Loucy (cell line): ENCODE measurements at regions not wholly inside any gene's neighbourhood (a gene's known extent, or its start where the extent isn't known, plus 50 kb on each side); places are given as distances from the start of the nearest gene placed in this dataset.

Experiments
- H2AFZ ChIP-seq: fragments of 200-600 bp; sonication (generic); 2 replicates; pipeline ENCODE4 v1.6.0; 2016; ENCODE audit warnings: antibody characterized with exemption, mild to moderate bottlenecking, low read length, moderate library complexity
- H3F3A ChIP-seq: fragments of 200-600 bp; 2 replicates; pipeline ENCODE4 v1.6.0; 2016; ENCODE audit warnings: antibody characterized with exemption, low read depth, mild to moderate bottlenecking
- H3K27me3 ChIP-seq: fragments of 200-600 bp; sonication (generic); 2 replicates; pipeline ENCODE4 v1.6.1; 2014; ENCODE audit warnings: low read length, mild to moderate bottlenecking; ENCODE audit not compliant: insufficient read depth, poor library complexity, severe bottlenecking
- H3K36me3 ChIP-seq: fragments of 200-600 bp; sonication (generic); 2 replicates; pipeline ENCODE4 v1.6.1; 2016; ENCODE audit warnings: low read length; ENCODE audit not compliant: insufficient read depth
- H3K4me1 ChIP-seq: fragments of 200-600 bp; sonication (generic); 2 replicates; pipeline ENCODE4 v1.5.1; 2014; ENCODE audit warnings: low read length, mild to moderate bottlenecking; ENCODE audit not compliant: insufficient read depth, poor library complexity, severe bottlenecking
- H3K4me2 ChIP-seq: fragments of 200-600 bp; sonication (generic); 2 replicates; pipeline ENCODE4 v1.6.0; 2014; ENCODE audit warnings: antibody characterized with exemption, low read length, low read depth, mild to moderate bottlenecking; ENCODE audit not compliant: poor library complexity, severe bottlenecking
- H3K4me3 ChIP-seq: fragments of 200-600 bp; sonication (generic); 2 replicates; pipeline ENCODE4 v1.5.1; 2014; ENCODE audit warnings: low read length, mild to moderate bottlenecking, mixed read lengths; ENCODE audit not compliant: poor library complexity, severe bottlenecking
- H3K79me2 ChIP-seq: fragments of 200-600 bp; sonication (generic); 2 replicates; pipeline ENCODE4 v1.6.1; 2014; ENCODE audit warnings: low read length; ENCODE audit not compliant: insufficient read depth
- H3K9ac ChIP-seq: fragments of 200-600 bp; sonication (generic); 2 replicates; pipeline ENCODE4 v1.6.0; 2014; ENCODE audit warnings: mild to moderate bottlenecking, low read depth, low read length, moderate library complexity; ENCODE audit not compliant: poor library complexity, severe bottlenecking
- H3K9me2 ChIP-seq: fragments of 200-600 bp; sonication (generic); replicated peaks from 2 replicates; pipeline ENCODE4 v1.6.1; 2016; ENCODE audit warnings: low read depth, low read length, mixed read lengths
- H3K9me3 ChIP-seq: fragments of 200-600 bp; sonication (generic); 2 replicates; pipeline ENCODE4 v1.6.1; 2014; ENCODE audit warnings: mild to moderate bottlenecking, antibody characterized with exemption, low read length, low read depth; ENCODE audit not compliant: insufficient read depth
- H4K20me1 ChIP-seq: fragments of 200-600 bp; sonication (generic); 2 replicates; pipeline ENCODE4 v1.6.0; 2014; ENCODE audit warnings: antibody characterized with exemption, low read length, mild to moderate bottlenecking; ENCODE audit not compliant: insufficient read depth, poor library complexity, severe bottlenecking
- EZH2phosphoT487 ChIP-seq: fragments of 200-600 bp; IDR thresholded peaks from 2 replicates; pipeline ENCODE4 v1.6.1; 2018; ENCODE audit warnings: antibody characterized with exemption, mild to moderate bottlenecking, moderate library complexity, borderline replicate concordance
- TF ChIP-seq, protein P1 (sequence below): fragments of 200-600 bp; sonication (generic); conservative IDR thresholded peaks from 2 replicates; pipeline ENCODE4 v1.5.1; 2014; ENCODE audit warnings: mild to moderate bottlenecking, antibody characterized with exemption, low read length

DNA sequence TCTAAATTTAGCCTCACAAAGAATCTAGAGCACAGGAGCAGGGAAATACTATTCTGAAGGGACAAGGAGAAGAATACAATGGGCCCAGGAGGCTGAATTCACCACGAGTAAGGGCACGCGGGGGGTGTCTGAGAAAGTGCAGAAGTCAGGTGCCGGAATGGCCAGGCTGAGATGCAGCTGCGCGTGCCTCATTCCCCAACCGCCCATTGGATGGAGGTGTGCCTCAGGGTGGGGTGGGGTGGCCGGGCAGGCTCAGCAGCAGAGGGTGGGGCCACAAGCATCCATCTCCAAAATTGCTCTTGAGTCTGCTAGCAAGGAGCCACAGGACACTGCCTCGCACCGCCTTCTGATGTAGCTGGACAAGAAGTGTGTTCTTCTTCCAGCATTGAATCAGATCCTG lies 387.0 kb downstream of the SHANK2 start:
- H3K27me3 ChIP-seq, result no peaks in the 10 kb centered on the region
- no peaks in the 10 kb centered on the region for H3K36me3 ChIP-seq
- H3F3A ChIP-seq, result no peaks in the 10 kb centered on the region
- TF ChIP-seq, protein P1, sequence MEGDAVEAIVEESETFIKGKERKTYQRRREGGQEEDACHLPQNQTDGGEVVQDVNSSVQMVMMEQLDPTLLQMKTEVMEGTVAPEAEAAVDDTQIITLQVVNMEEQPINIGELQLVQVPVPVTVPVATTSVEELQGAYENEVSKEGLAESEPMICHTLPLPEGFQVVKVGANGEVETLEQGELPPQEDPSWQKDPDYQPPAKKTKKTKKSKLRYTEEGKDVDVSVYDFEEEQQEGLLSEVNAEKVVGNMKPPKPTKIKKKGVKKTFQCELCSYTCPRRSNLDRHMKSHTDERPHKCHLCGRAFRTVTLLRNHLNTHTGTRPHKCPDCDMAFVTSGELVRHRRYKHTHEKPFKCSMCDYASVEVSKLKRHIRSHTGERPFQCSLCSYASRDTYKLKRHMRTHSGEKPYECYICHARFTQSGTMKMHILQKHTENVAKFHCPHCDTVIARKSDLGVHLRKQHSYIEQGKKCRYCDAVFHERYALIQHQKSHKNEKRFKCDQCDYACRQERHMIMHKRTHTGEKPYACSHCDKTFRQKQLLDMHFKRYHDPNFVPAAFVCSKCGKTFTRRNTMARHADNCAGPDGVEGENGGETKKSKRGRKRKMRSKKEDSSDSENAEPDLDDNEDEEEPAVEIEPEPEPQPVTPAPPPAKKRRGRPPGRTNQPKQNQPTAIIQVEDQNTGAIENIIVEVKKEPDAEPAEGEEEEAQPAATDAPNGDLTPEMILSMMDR, result no peak
- TF ChIP-seq EZH2phosphoT487, result no peak
- H3K9me3 ChIP-seq, result peaks cover 28% of the 10 kb centered on the region; the same call in 1 of the 2 replicates
- no peaks in the 10 kb centered on the region for H4K20me1 ChIP-seq
- H3K9me2 ChIP-seq, result no peaks in the 10 kb centered on the region
- no peak overlapping the region for H3K4me2 ChIP-seq
- H3K4me3 ChIP-seq, result no peak overlapping the region
- H3K4me1 ChIP-seq, result no peaks in the 10 kb centered on the region
- no peaks in the 10 kb centered on the region for H3K79me2 ChIP-seq
- H3K9ac ChIP-seq, result no peak overlapping the region
- H2AFZ ChIP-seq, result no peak overlapping the region

DNA sequence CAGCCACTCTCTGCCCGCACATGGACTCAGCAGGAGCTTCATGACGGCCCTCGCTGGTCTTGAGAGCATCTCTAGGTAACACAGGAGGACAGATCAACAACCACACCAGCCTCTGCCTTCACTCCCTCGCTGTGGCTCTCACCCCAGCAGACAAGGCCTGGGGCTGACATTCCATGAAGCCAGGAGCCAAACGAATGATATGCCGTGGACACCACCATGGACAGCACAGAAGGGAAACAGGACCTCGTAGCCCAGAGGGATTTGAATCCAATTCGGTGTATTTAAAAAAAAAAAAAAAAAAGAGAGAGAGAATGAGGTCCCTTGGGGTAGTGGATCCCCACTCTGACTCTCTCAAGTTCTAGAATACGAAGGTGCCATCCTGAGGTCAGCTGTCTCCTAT lies 385.5 kb downstream of the SHANK2 start:
- no peaks in the 10 kb centered on the region for H3F3A ChIP-seq
- H3K4me2 ChIP-seq, result no peak overlapping the region
- no peaks in the 10 kb centered on the region for H3K79me2 ChIP-seq
- no peak for TF ChIP-seq EZH2phosphoT487
- TF ChIP-seq, protein P1, result no peak
- no peak overlapping the region for H3K9ac ChIP-seq
- H3K9me2 ChIP-seq, result no peaks in the 10 kb centered on the region
- H3K36me3 ChIP-seq, result no peaks in the 10 kb centered on the region
- H3K27me3 ChIP-seq, result no peaks in the 10 kb centered on the region
- H3K4me3 ChIP-seq, result no peak overlapping the region
- H4K20me1 ChIP-seq, result no peaks in the 10 kb centered on the region
- peaks cover 21% of the 10 kb centered on the region; the same call in 1 of the 2 replicates for H3K9me3 ChIP-seq
- H3K4me1 ChIP-seq, result no peaks in the 10 kb centered on the region
- no peak overlapping the region for H2AFZ ChIP-seq

DNA sequence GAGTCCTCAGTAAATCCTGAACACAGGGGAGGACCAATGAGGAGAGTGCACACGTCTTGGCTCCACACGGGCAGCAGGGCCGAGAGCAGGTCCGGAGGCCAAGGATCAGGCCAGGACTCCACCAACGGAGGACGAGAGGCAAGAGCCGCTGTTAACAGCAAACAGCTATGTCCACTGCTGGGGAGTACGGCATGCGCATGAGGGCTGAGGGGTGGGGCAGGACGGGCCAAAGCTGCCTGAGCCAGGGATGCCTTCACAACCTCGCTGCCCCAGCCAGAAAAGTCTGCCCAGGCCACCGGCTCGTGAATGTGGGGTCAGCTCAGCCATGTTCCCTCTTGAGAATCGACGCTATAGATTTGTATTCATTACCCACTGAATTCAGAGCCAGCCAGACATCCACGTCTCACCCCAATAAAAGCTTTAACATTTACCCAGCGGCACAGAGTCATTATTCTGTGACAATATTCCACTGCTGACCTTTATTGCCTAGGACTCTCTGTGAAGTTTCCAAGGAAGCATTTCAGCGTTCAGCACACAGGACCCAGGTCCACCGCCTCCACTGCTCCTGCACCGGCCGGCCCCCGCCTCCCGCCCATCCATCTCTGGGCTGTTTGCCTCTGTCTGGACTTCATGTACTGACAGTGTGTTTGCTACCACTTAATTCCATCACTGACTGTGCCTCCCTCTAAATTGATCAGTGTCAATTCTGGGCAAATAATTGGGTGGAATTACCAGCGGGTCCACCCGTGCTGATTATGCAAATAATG lies 384.9 kb downstream of the SHANK2 start:
- peaks cover 21% of the 10 kb centered on the region; the same call in 1 of the 2 replicates for H3K9me3 ChIP-seq

More for the DNA sequence above, 384.9 kb downstream of the SHANK2 start:
- H3K9me2 ChIP-seq, result no peaks in the 10 kb centered on the region
- H3K9ac ChIP-seq, result no peak overlapping the region
- no peaks in the 10 kb centered on the region for H4K20me1 ChIP-seq
- no peaks in the 10 kb centered on the region for H3K27me3 ChIP-seq
- no peaks in the 10 kb centered on the region for H3K79me2 ChIP-seq
- H3K4me1 ChIP-seq, result no peaks in the 10 kb centered on the region
- no peaks in the 10 kb centered on the region for H3F3A ChIP-seq
- TF ChIP-seq EZH2phosphoT487, result no peak
- TF ChIP-seq, protein P1, result no peak
- H3K4me2 ChIP-seq, result no peak overlapping the region
- H3K4me3 ChIP-seq, result no peak overlapping the region
- H2AFZ ChIP-seq, result no peak overlapping the region
- H3K36me3 ChIP-seq, result no peaks in the 10 kb centered on the region
